ENCODE measurements at regions not wholly inside any gene's neighbourhood (a gene's known extent, or its start where the extent isn't known, plus 50 kb on each side); places are given as distances from the start of the nearest gene placed in this dataset.

- Histone ChIP-seq H3K36me3 (replicated peaks in 1 of 2; ENCODE audit: insufficient read depth in 1 of 2, low read depth in 2 of 2) (no peaks in the 10 kb centered on the region), H3K27me3 (no peaks in the 10 kb centered on the region), H3K4me1 (no peaks in the 10 kb centered on the region), H3K9me3 (no peaks in the 10 kb centered on the region), H3K4me3 (no peak overlapping the region), H3K27ac (no peak overlapping the region)
- ATAC-seq (no peak), DNase-seq (no peak)
- intact Hi-C loops (cut with DNase I) = no loop called here
- TF ChIP-seq POLR2A (IDR thresholded peaks at IDR 0.05) = no peak
- TF ChIP-seq, protein P1, sequence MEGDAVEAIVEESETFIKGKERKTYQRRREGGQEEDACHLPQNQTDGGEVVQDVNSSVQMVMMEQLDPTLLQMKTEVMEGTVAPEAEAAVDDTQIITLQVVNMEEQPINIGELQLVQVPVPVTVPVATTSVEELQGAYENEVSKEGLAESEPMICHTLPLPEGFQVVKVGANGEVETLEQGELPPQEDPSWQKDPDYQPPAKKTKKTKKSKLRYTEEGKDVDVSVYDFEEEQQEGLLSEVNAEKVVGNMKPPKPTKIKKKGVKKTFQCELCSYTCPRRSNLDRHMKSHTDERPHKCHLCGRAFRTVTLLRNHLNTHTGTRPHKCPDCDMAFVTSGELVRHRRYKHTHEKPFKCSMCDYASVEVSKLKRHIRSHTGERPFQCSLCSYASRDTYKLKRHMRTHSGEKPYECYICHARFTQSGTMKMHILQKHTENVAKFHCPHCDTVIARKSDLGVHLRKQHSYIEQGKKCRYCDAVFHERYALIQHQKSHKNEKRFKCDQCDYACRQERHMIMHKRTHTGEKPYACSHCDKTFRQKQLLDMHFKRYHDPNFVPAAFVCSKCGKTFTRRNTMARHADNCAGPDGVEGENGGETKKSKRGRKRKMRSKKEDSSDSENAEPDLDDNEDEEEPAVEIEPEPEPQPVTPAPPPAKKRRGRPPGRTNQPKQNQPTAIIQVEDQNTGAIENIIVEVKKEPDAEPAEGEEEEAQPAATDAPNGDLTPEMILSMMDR (IDR thresholded peaks at IDR 0.05) = no peak
- WGBS, 2 donors = 54 to 65% methylated on average over 4 of the region's 4 CpGs
Measured at GRCh38 chr13:100921139-100921538, 246.5 kb upstream of the TMTC4 start.

DNA sequence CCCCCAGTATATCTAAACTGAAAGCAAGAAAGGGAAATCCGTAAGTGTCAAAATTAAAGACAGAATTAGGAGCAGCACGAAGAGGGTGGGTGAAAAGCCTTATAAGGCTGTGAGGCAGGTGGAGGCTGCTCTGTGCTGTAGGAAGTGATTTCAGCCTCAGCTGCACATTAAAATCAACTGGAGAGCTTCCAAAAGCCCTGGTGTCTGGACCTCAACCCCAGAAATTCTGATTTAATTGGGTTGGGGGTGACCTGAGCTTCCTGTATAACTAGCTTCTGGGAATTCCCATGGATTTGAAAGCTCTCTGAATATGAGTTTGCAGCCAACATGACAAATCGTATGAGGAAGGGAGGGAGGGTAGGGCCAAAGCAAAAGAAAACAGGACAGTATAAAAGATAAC, 242.4 kb upstream of the TMTC4 start:
- intact Hi-C loops (cut with DNase I) = no loop called here
- no peak for ATAC-seq
- no peaks in the 10 kb centered on the region for H3K27me3 ChIP-seq
- no peaks in the 10 kb centered on the region for H3K36me3 ChIP-seq (replicated peaks in 1 of 2; ENCODE audit: insufficient read depth in 1 of 2, low read depth in 2 of 2)
- WGBS, 2 donors = 63 to 66% methylated on average over 3 of the region's 3 CpGs
- H3K4me1 ChIP-seq = no peaks in the 10 kb centered on the region
- no peaks in the 10 kb centered on the region for H3K9me3 ChIP-seq
- no peak for TF ChIP-seq POLR2A (IDR thresholded peaks at IDR 0.05)
- TF ChIP-seq, protein P1 (IDR thresholded peaks at IDR 0.05) = no peak
- H3K27ac ChIP-seq = no peak overlapping the region
- H3K4me3 ChIP-seq = no peak overlapping the region
- no peak for DNase-seq

DNA sequence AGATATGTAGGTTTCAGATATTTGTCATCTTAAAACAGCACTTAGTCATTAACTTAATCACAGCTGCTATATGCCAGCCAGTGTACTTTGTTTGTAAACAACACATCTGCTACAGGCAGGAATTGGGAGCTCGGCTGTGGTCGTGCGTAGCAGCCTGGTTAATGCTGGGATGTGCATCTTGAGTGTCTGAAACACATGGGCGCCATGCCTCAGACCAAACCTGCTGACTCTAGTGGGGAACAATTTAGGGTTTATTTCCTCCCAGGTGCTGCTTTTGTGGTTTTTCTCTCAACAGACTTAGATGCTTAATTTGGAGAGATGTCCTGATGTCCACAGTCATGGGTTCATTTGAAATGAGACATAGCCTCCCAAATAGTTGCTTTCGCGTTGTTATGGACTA, 238.5 kb upstream of the TMTC4 start:
- Histone ChIP-seq H3K27me3 (no peaks in the 10 kb centered on the region), H3K4me1 (no peaks in the 10 kb centered on the region), H3K36me3 (replicated peaks in 1 of 2; ENCODE audit: insufficient read depth in 1 of 2, low read depth in 2 of 2) (no peaks in the 10 kb centered on the region), H3K4me3 (no peak overlapping the region), H3K27ac (no peak overlapping the region), H3K9me3 (no peaks in the 10 kb centered on the region)
- DNase-seq = no peak
- no peak for ATAC-seq
- no peak for TF ChIP-seq POLR2A (IDR thresholded peaks at IDR 0.05)
- TF ChIP-seq, protein P1 (IDR thresholded peaks at IDR 0.05) = no peak
- 36 to 45% methylated on average over 6 of the region's 6 CpGs for WGBS, 2 donors
- intact Hi-C loops (cut with DNase I) = no loop called here

GRCh38 chr13:100904293-100904976, 229.8 kb upstream of the TMTC4 start:
- ATAC-seq (no peak), DNase-seq (no peak)
- 46 to 54% methylated on average over 3 of the region's 3 CpGs for WGBS, 2 donors
- no peaks in the 10 kb centered on the region for H3K36me3 ChIP-seq (replicated peaks in 1 of 2; ENCODE audit: insufficient read depth in 1 of 2, low read depth in 2 of 2)
- H3K4me1 ChIP-seq = no peaks in the 10 kb centered on the region
- H3K27ac ChIP-seq = no peak overlapping the region
- no peaks in the 10 kb centered on the region for H3K9me3 ChIP-seq
- intact Hi-C loops (cut with DNase I) = no loop called here
- TF ChIP-seq POLR2A (IDR thresholded peaks at IDR 0.05) = no peak
- TF ChIP-seq, protein P1 (IDR thresholded peaks at IDR 0.05) = no peak
- no peak overlapping the region for H3K4me3 ChIP-seq
- H3K27me3 ChIP-seq = no peaks in the 10 kb centered on the region

GRCh38 chr13:100899720-100900316, 225.2 kb upstream of the TMTC4 start:
- H3K27me3 ChIP-seq = no peaks in the 10 kb centered on the region
- WGBS, 2 donors = 50 to 55% methylated on average over 5 of the region's 5 CpGs
- no peak for TF ChIP-seq POLR2A (IDR thresholded peaks at IDR 0.05)
- TF ChIP-seq, protein P1 (IDR thresholded peaks at IDR 0.05) = no peak
- no peaks in the 10 kb centered on the region for H3K9me3 ChIP-seq
- H3K36me3 ChIP-seq (replicated peaks in 1 of 2; ENCODE audit: insufficient read depth in 1 of 2, low read depth in 2 of 2) = no peaks in the 10 kb centered on the region
- intact Hi-C loops (cut with DNase I) = no loop called here
- no peaks in the 10 kb centered on the region for H3K4me1 ChIP-seq
- DNase-seq (no peak), ATAC-seq (no peak)
- H3K27ac ChIP-seq = no peak overlapping the region
- H3K4me3 ChIP-seq = no peak overlapping the region

Measured in body of pancreas (tissue), 4 donors.